DMS153 treated with DMSO at 0.1 percent for 48 hours (cell line): ENCODE measurements at regions not wholly inside any gene's neighbourhood (a gene's known extent, or its start where the extent isn't known, plus 50 kb on each side); places are given as distances from the start of the nearest gene placed in this dataset.
"Not testable (repeated sequence)": the region's sequence is repeated elsewhere in the genome, so short reads cannot be mapped to it uniquely, and the experiment has no call there.

Source experiments
- DNase-seq: peaks from one replicate; lab custom pipeline; 2025; ENCODE audit not compliant: unreplicated experiment; lab: John Stamatoyannopoulos, UW

GRCh38 chr13:44147648-44148047 lies 226.0 kb upstream of the SERP2 start:
- no peak for DNase-seq

- no peak for DNase-seq
These were observed 225.3 kb upstream of the SERP2 start for GRCh38 chr13:44148159-44148914.

GRCh38 chr13:44149231-44149630 lies 224.4 kb upstream of the SERP2 start:
- not testable (repeated sequence) for DNase-seq

GRCh38 chr13:44149821-44150220 lies 223.8 kb upstream of the SERP2 start:
- DNase-seq = no peak

GRCh38 chr13:44151474-44151873 lies 222.2 kb upstream of the SERP2 start:
- no peak for DNase-seq

GRCh38 chr13:44153496-44153895 lies 220.1 kb upstream of the SERP2 start:
- DNase-seq = no peak

- peak; percentile 69 for DNase-seq
These were observed 218.0 kb upstream of the SERP2 start for GRCh38 chr13:44155422-44156293.

GRCh38 chr13:44156294-44156658 lies 217.3 kb upstream of the SERP2 start:
- no peak for DNase-seq

GRCh38 chr13:44157606-44158005 lies 216.0 kb upstream of the SERP2 start:
- no peak for DNase-seq

- no peak for DNase-seq
These were observed 215.5 kb upstream of the SERP2 start for GRCh38 chr13:44158098-44158521.

- no peak for DNase-seq
These were observed 214.6 kb upstream of the SERP2 start for GRCh38 chr13:44158881-44159632.

GRCh38 chr13:44159633-44160279 lies 213.9 kb upstream of the SERP2 start:
- DNase-seq = no peak

- DNase-seq = no peak
These were observed 212.9 kb upstream of the SERP2 start for GRCh38 chr13:44160591-44161191.

GRCh38 chr13:44163108-44163507 lies 210.5 kb upstream of the SERP2 start:
- DNase-seq = no peak

- DNase-seq = no peak
These were observed 208.3 kb upstream of the SERP2 start for GRCh38 chr13:44165221-44165888.

- DNase-seq = no peak
These were observed 207.6 kb upstream of the SERP2 start for GRCh38 chr13:44165889-44166496.

GRCh38 chr13:44169018-44169911 lies 204.4 kb upstream of the SERP2 start:
- DNase-seq = no peak

- no peak for DNase-seq
These were observed 202.9 kb upstream of the SERP2 start for GRCh38 chr13:44170731-44171130.

- DNase-seq = no peak
These were observed 202.5 kb upstream of the SERP2 start for GRCh38 chr13:44171156-44171555.
